ENCODE measurements at regions not wholly inside any gene's neighbourhood (a gene's known extent, or its start where the extent isn't known, plus 50 kb on each side); places are given as distances from the start of the nearest gene placed in this dataset.

GRCh38 chr12:107296681-107297089 is 203.3 kb upstream of the CRY1 start:
- Histone ChIP-seq H3K9me3 (no peaks in the 10 kb centered on the region), H3K4me1 (no peaks in the 10 kb centered on the region), H3K36me3 (no peaks in the 10 kb centered on the region), H3K4me3 (no peak overlapping the region), H3K27me3 (no peaks in the 10 kb centered on the region), H3K27ac (no peak overlapping the region)
- no peak for ATAC-seq
- in situ Hi-C loops (cut with MboI; ENCODE audit: low sequenced_read_pairs in 4 of 4) (no loop called here), intact Hi-C loops (cut with DNase I; ENCODE audit: low total_unique reads) (no loop called here)
- TF ChIP-seq, protein P1, sequence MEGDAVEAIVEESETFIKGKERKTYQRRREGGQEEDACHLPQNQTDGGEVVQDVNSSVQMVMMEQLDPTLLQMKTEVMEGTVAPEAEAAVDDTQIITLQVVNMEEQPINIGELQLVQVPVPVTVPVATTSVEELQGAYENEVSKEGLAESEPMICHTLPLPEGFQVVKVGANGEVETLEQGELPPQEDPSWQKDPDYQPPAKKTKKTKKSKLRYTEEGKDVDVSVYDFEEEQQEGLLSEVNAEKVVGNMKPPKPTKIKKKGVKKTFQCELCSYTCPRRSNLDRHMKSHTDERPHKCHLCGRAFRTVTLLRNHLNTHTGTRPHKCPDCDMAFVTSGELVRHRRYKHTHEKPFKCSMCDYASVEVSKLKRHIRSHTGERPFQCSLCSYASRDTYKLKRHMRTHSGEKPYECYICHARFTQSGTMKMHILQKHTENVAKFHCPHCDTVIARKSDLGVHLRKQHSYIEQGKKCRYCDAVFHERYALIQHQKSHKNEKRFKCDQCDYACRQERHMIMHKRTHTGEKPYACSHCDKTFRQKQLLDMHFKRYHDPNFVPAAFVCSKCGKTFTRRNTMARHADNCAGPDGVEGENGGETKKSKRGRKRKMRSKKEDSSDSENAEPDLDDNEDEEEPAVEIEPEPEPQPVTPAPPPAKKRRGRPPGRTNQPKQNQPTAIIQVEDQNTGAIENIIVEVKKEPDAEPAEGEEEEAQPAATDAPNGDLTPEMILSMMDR (IDR thresholded peaks at IDR 0.05 in 4 of 5, conservative IDR thresholded peaks at IDR 0.05 in 1 of 5): no peak
- TF ChIP-seq POLR2A (IDR thresholded peaks at IDR 0.05): no peak
- no peak for DNase-seq

DNA sequence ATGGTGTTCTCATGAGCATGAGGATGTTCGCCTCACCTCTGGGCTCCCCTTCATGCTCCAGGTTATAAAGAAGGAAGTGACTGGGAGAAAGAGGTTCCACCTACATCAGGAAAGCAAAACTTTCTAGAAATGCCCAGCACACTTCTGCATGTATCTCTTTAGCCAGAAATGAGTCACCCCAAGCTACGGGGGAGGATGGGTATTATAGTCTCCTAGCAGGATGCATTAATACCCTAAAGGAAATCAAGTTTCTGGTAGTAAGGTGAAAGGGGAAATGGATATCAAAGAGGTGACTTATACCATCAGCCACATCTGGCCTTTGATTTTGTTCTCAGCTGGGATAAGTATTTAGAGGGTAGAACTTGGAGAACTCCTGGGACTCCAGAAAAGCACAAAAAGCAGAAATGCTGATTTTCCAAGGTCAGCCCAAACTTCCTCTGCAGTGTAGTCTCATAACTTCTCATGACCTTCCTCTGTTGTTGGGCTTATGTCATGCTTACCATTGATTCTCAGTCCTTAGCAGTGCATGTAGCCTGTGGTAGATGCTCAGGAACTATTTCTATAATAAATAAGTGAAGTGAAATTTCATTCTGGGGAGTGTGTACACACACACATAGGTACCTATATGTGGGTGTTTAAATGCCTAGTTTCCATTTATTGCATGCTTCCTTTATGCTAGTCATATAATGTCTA is 209.4 kb upstream of the CRY1 start:
- TF ChIP-seq POLR2A (IDR thresholded peaks at IDR 0.05): no peak
- TF ChIP-seq, protein P1 (IDR thresholded peaks at IDR 0.05 in 4 of 5, conservative IDR thresholded peaks at IDR 0.05 in 1 of 5): no peak
- no peaks in the 10 kb centered on the region for H3K9me3 ChIP-seq
- no peak for ATAC-seq
- intact Hi-C loops (cut with DNase I; ENCODE audit: low total_unique reads): no loop called here
- H3K4me1 ChIP-seq: no peaks in the 10 kb centered on the region
- H3K27me3 ChIP-seq: peaks cover 0 to 5% (median 0%) of the 10 kb centered on the region in 3 donors
- in situ Hi-C loops (cut with MboI; ENCODE audit: low sequenced_read_pairs in 4 of 4): no loop called here
- H3K27ac ChIP-seq: no peak overlapping the region
- H3K4me3 ChIP-seq: no peak overlapping the region
- DNase-seq: no peak
- H3K36me3 ChIP-seq: no peaks in the 10 kb centered on the region

GRCh38 chr12:107304588-107305532 is 211.5 kb upstream of the CRY1 start:
- in situ Hi-C loops (cut with MboI; ENCODE audit: low sequenced_read_pairs in 4 of 4) (no loop called here), intact Hi-C loops (cut with DNase I; ENCODE audit: low total_unique reads) (no loop called here)
- TF ChIP-seq POLR2A (IDR thresholded peaks at IDR 0.05): no peak
- TF ChIP-seq, protein P1 (IDR thresholded peaks at IDR 0.05 in 4 of 5, conservative IDR thresholded peaks at IDR 0.05 in 1 of 5): no peak
- Histone ChIP-seq H3K36me3 (no peaks in the 10 kb centered on the region), H3K27ac (no peak overlapping the region), H3K4me3 (no peak overlapping the region), H3K27me3 (peaks cover 0 to 5% (median 4%) of the 10 kb centered on the region in 3 donors), H3K9me3 (no peaks in the 10 kb centered on the region), H3K4me1 (no peaks in the 10 kb centered on the region)
- ATAC-seq (no peak), DNase-seq (no peak)

DNA sequence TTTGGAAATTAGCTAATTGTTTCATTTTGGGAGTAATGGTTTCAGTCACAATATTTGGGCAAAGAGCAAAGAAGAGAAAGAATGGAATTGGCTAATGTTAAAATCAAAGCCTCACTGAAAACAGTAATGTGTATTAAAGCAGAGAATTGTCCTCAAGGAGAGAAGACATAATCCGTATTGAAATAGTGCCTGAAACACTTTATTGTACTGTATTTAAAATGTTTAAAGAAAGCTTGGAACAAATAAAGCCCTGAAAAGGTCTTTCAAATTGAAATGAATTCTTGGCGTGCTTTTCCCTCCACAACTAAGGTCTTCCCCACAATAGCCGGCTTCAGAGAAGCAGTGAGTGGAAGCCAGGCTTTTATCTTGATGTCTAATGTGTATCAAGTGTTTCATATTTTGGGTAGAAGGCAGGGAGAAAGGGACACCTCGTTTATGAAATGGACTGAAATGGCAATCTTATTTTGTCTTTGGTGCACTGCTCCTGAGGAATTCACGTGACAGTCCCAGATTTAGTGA is 212.9 kb upstream of the CRY1 start:
- intact Hi-C loops (cut with DNase I; ENCODE audit: low total_unique reads): no loop called here
- ATAC-seq: no peak

More for the DNA sequence above, 212.9 kb upstream of the CRY1 start:
- H3K9me3 ChIP-seq: no peaks in the 10 kb centered on the region
- H3K36me3 ChIP-seq: no peaks in the 10 kb centered on the region
- no peak overlapping the region for H3K4me3 ChIP-seq
- no peak overlapping the region for H3K27ac ChIP-seq
- in situ Hi-C loops (cut with MboI; ENCODE audit: low sequenced_read_pairs in 4 of 4): no loop called here
- no peak for DNase-seq
- no peaks in the 10 kb centered on the region for H3K4me1 ChIP-seq
- TF ChIP-seq, protein P1 (IDR thresholded peaks at IDR 0.05 in 4 of 5, conservative IDR thresholded peaks at IDR 0.05 in 1 of 5): no peak
- no peak for TF ChIP-seq POLR2A (IDR thresholded peaks at IDR 0.05)
- H3K27me3 ChIP-seq: peaks cover 0 to 5% (median 4%) of the 10 kb centered on the region in 3 donors

Measured in gastrocnemius medialis (tissue), 4 donors.